GM23248 (cell line): ENCODE measurements at regions not wholly inside any gene's neighbourhood (a gene's known extent, or its start where the extent isn't known, plus 50 kb on each side); places are given as distances from the start of the nearest gene placed in this dataset.

Source experiments
- DNase-seq: peaks from one replicate; pipeline ENCODE4 v3.0.0-alpha.2; 2015
- H2AFZ ChIP-seq: fragments of 200-600 bp; sonication (generic); 2 replicates; pipeline ENCODE4 v1.6.1; 2016; ENCODE audit warnings: antibody characterized with exemption
- H3F3A ChIP-seq: fragments of 200-600 bp; sonication (generic); 2 replicates; pipeline ENCODE4 v1.6.1; 2016; ENCODE audit warnings: mild to moderate bottlenecking, antibody characterized with exemption, mixed run types; ENCODE audit not compliant: insufficient read depth
- H3K27ac ChIP-seq: fragments of 200-600 bp; sonication (generic); 2 replicates; pipeline ENCODE4 v1.5.1; 2016; ENCODE audit warnings: mild to moderate bottlenecking
- H3K27me3 ChIP-seq: fragments of 200-600 bp; sonication (generic); replicated peaks from 2 replicates; pipeline ENCODE4 v1.6.1; 2016; ENCODE audit warnings: mild to moderate bottlenecking; ENCODE audit not compliant: insufficient read depth
- H3K36me3 ChIP-seq: fragments of 200-600 bp; sonication (generic); 2 replicates; pipeline ENCODE4 v1.6.1; 2016; ENCODE audit warnings: low read depth, mild to moderate bottlenecking
- H3K4me1 ChIP-seq: fragments of 200-600 bp; sonication (generic); 2 replicates; pipeline ENCODE4 v1.6.1; 2016; ENCODE audit warnings: mild to moderate bottlenecking; ENCODE audit not compliant: insufficient read depth
- H3K4me2 ChIP-seq: fragments of 200-600 bp; sonication (generic); one replicate; pipeline ENCODE4 v1.6.1; 2016; ENCODE audit warnings: mild to moderate bottlenecking; ENCODE audit not compliant: unreplicated experiment
- H3K4me3 ChIP-seq: fragments of 200-600 bp; sonication (generic); 2 replicates; pipeline ENCODE4 v1.5.1; 2016; ENCODE audit warnings: mild to moderate bottlenecking
- H3K79me2 ChIP-seq: fragments of 200-600 bp; sonication (generic); 2 replicates; pipeline ENCODE4 v1.6.1; 2016; ENCODE audit warnings: mild to moderate bottlenecking; ENCODE audit not compliant: insufficient read depth
- H3K9ac ChIP-seq: fragments of 200-600 bp; sonication (generic); 2 replicates; pipeline ENCODE4 v1.6.1; 2016; ENCODE audit warnings: mild to moderate bottlenecking
- H3K9me2 ChIP-seq: fragments of 200-600 bp; sonication (generic); 2 replicates; pipeline ENCODE4 v1.6.1; 2016; ENCODE audit warnings: mixed run types, mild to moderate bottlenecking, moderate library complexity; ENCODE audit not compliant: insufficient read depth
- H3K9me3 ChIP-seq: fragments of 200-600 bp; sonication (generic); one replicate; pipeline ENCODE4 v1.6.1; 2017; ENCODE audit warnings: low read depth
- H4K20me1 ChIP-seq: fragments of 200-600 bp; sonication (generic); 2 replicates; pipeline ENCODE4 v1.6.0; 2016; ENCODE audit not compliant: insufficient read depth
- EZH2 ChIP-seq: fragments of 200-600 bp; sonication (generic); IDR thresholded peaks from 2 replicates; pipeline ENCODE4 v1.6.1; 2018; ENCODE audit warnings: antibody characterized with exemption, mild to moderate bottlenecking; ENCODE audit not compliant: insufficient read depth, poor library complexity, severe bottlenecking
- EZH2phosphoT487 ChIP-seq: fragments of 200-600 bp; sonication (generic); IDR thresholded peaks from 2 replicates; pipeline ENCODE4 v1.6.1; 2018; ENCODE audit warnings: antibody characterized with exemption, moderate library complexity, mild to moderate bottlenecking, low read depth; ENCODE audit not compliant: insufficient read depth
- WGBS, 2 experiments: methylation state at CpG; one replicate each; pipeline ENCODE4 v1.1.6; 2015 to 2017; ENCODE audit warnings: low lambda C conversion rate in 2 of 2, low coverage in 1 of 2; ENCODE audit errors: missing lambda C conversion rate in 2 of 2; 5-methylcytosine and 5-hydroxymethylcytosine counted together
- in situ Hi-C: fragments of 300-500 bp; cut with MboI; formaldehyde crosslinking; loops from 2 replicates; pipeline ENCODE4 v1.15.0; 2020

GRCh38 chr3:96416549-96417255 lies 397.7 kb upstream of the EPHA6 start:
- Histone ChIP-seq H3F3A (no peaks in the 10 kb centered on the region), H3K4me1 (no peaks in the 10 kb centered on the region), H3K4me3 (no peak overlapping the region), H3K4me2 (no peak overlapping the region), H3K9me3 (peaks cover 6% of the 10 kb centered on the region), H2AFZ (no peak overlapping the region), H3K79me2 (no peaks in the 10 kb centered on the region), H3K27ac (no peak overlapping the region), H3K36me3 (no peaks in the 10 kb centered on the region), H3K27me3 (no peaks in the 10 kb centered on the region), H3K9me2 (no peaks in the 10 kb centered on the region), H3K9ac (no peak overlapping the region), H4K20me1 (no peaks in the 10 kb centered on the region)
- 16 to 46% methylated on average over 5 of the region's 5 CpGs for WGBS, 2 experiments
- DNase-seq, result no peak
- TF ChIP-seq EZH2 (no peak), EZH2phosphoT487 (no peak)
- in situ Hi-C loops, result no loop called here

GRCh38 chr3:96428097-96428496 lies 386.3 kb upstream of the EPHA6 start:
- DNase-seq, result no peak
- no peak overlapping the region for H3K9ac ChIP-seq
- no peak overlapping the region for H3K27ac ChIP-seq
- H3K9me2 ChIP-seq, result no peaks in the 10 kb centered on the region
- no peaks in the 10 kb centered on the region for H3F3A ChIP-seq
- no peak overlapping the region for H3K4me3 ChIP-seq
- in situ Hi-C loops, result no loop called here
- H2AFZ ChIP-seq, result no peak overlapping the region
- H3K9me3 ChIP-seq, result no peaks in the 10 kb centered on the region
- no peaks in the 10 kb centered on the region for H3K4me1 ChIP-seq
- H3K79me2 ChIP-seq, result no peaks in the 10 kb centered on the region
- no peaks in the 10 kb centered on the region for H3K36me3 ChIP-seq
- TF ChIP-seq EZH2phosphoT487 (no peak), EZH2 (no peak)
- H4K20me1 ChIP-seq, result no peaks in the 10 kb centered on the region
- H3K27me3 ChIP-seq, result no peaks in the 10 kb centered on the region
- H3K4me2 ChIP-seq, result no peak overlapping the region

- no peaks in the 10 kb centered on the region for H3K79me2 ChIP-seq
- no peak overlapping the region for H3K27ac ChIP-seq
- in situ Hi-C loops, result no loop called here
- no peaks in the 10 kb centered on the region for H3K36me3 ChIP-seq
- no peaks in the 10 kb centered on the region for H3K4me1 ChIP-seq
- no peaks in the 10 kb centered on the region for H3K9me2 ChIP-seq
- no peaks in the 10 kb centered on the region for H4K20me1 ChIP-seq
- H3K9ac ChIP-seq, result no peak overlapping the region
- no peaks in the 10 kb centered on the region for H3K9me3 ChIP-seq
- H3K4me2 ChIP-seq, result no peak overlapping the region
- no peak overlapping the region for H2AFZ ChIP-seq
- TF ChIP-seq EZH2, result no peak
- TF ChIP-seq EZH2phosphoT487, result no peak
- no peak for DNase-seq
- H3K27me3 ChIP-seq, result no peaks in the 10 kb centered on the region
- no peak overlapping the region for H3K4me3 ChIP-seq
- no peaks in the 10 kb centered on the region for H3F3A ChIP-seq
- WGBS, 2 experiments, result 20 to 23% methylated on average over 2 of the region's 2 CpGs
Observed at GRCh38 chr3:96430079-96430478, 384.3 kb upstream of the EPHA6 start.

- WGBS, 2 experiments, result 22 to 36% methylated on average over 2 of the region's 2 CpGs
Observed at GRCh38 chr3:96434651-96435050, 379.7 kb upstream of the EPHA6 start.

GRCh38 chr3:96449346-96449745 lies 365.0 kb upstream of the EPHA6 start:
- Histone ChIP-seq H3F3A (no peaks in the 10 kb centered on the region), H2AFZ (no peak overlapping the region), H3K9me2 (no peaks in the 10 kb centered on the region), H3K4me1 (no peaks in the 10 kb centered on the region), H3K4me2 (no peak overlapping the region), H3K9me3 (no peaks in the 10 kb centered on the region), H3K36me3 (no peaks in the 10 kb centered on the region), H3K9ac (no peak overlapping the region), H3K27me3 (no peaks in the 10 kb centered on the region), H3K4me3 (no peak overlapping the region), H3K27ac (no peak overlapping the region), H4K20me1 (no peaks in the 10 kb centered on the region), H3K79me2 (no peaks in the 10 kb centered on the region)
- TF ChIP-seq EZH2, result no peak
- no peak for TF ChIP-seq EZH2phosphoT487
- no peak for DNase-seq
- 0 to 13% methylated on average over 1 of the region's 1 CpG for WGBS, 2 experiments
- in situ Hi-C loops, result no loop called here

More at GRCh38 chr3:96434651-96435050, 379.7 kb upstream of the EPHA6 start:
- Histone ChIP-seq H3F3A (no peaks in the 10 kb centered on the region), H3K4me1 (no peaks in the 10 kb centered on the region), H3K79me2 (no peaks in the 10 kb centered on the region), H3K9me3 (no peaks in the 10 kb centered on the region), H3K9me2 (no peaks in the 10 kb centered on the region), H3K9ac (no peak overlapping the region), H2AFZ (no peak overlapping the region), H3K4me2 (no peak overlapping the region), H3K27me3 (no peaks in the 10 kb centered on the region), H3K4me3 (no peak overlapping the region), H3K27ac (no peak overlapping the region), H3K36me3 (no peaks in the 10 kb centered on the region), H4K20me1 (no peaks in the 10 kb centered on the region)
- no peak for TF ChIP-seq EZH2
- no peak for TF ChIP-seq EZH2phosphoT487
- in situ Hi-C loops, result no loop called here
- DNase-seq, result no peak
